Chondrocyte (in vitro differentiated cells): ENCODE measurements at regions not wholly inside any gene's neighbourhood (a gene's known extent, or its start where the extent isn't known, plus 50 kb on each side); places are given as distances from the start of the nearest gene placed in this dataset.

Experiments used
- DNase-seq: peaks from one replicate; pipeline ENCODE4 v3.0.0; 2021; ENCODE audit warnings: mixed read lengths, low spot score
- H3K27ac Mint-ChIP-seq: one replicate; pipeline ENCODE4 v1.8.0; 2021; ENCODE audit warnings: mild to moderate bottlenecking, moderate library complexity, mixed read lengths; ENCODE audit not compliant: unreplicated experiment
- H3K27me3 Mint-ChIP-seq: 2 replicates; pipeline ENCODE4 v1.8.0; 2021; ENCODE audit warnings: low read depth, mixed read lengths
- H3K36me3 Mint-ChIP-seq: 2 replicates; pipeline ENCODE4 v1.8.0; 2021; ENCODE audit warnings: low read depth, mixed read lengths
- H3K4me1 Mint-ChIP-seq: 2 replicates; pipeline ENCODE4 v1.8.0; 2021; ENCODE audit warnings: low read depth, mild to moderate bottlenecking, mixed read lengths
- H3K4me3 Mint-ChIP-seq: one replicate; pipeline ENCODE4 v1.8.0; 2021; ENCODE audit warnings: mild to moderate bottlenecking, moderate library complexity, mixed read lengths; ENCODE audit not compliant: unreplicated experiment
- H3K9me3 Mint-ChIP-seq: 2 replicates; pipeline ENCODE4 v1.8.0; 2021; ENCODE audit warnings: low read depth, mixed read lengths
- CTCF ChIP-seq: fragments of 200-600 bp; sonication (generic); IDR thresholded peaks from 2 replicates; pipeline ENCODE4 v1.5.0; 2021; ENCODE audit warnings: antibody characterized with exemption, mild to moderate bottlenecking, moderate library complexity

- no peak for TF ChIP-seq CTCF
- Mint-ChIP-seq H3K4me1 (no peaks in the 10 kb centered on the region), H3K27me3 (peaks cover 2% of the 10 kb centered on the region), H3K27ac (no peak overlapping the region), H3K36me3 (no peaks in the 10 kb centered on the region), H3K9me3 (peaks cover 18% of the 10 kb centered on the region), H3K4me3 (no peak overlapping the region)
- DNase-seq, result no peak
Measured at GRCh38 chr4:29853833-29854232, 866.3 kb upstream of the PCDH7 start.

GRCh38 chr4:29861307-29861706 lies 858.9 kb upstream of the PCDH7 start:
- Mint-ChIP-seq H3K9me3 (peaks cover 47% of the 10 kb centered on the region), H3K4me3 (no peak overlapping the region), H3K27me3 (no peaks in the 10 kb centered on the region), H3K4me1 (no peaks in the 10 kb centered on the region), H3K36me3 (peaks cover 2% of the 10 kb centered on the region), H3K27ac (no peak overlapping the region)
- DNase-seq, result no peak
- no peak for TF ChIP-seq CTCF

- Mint-ChIP-seq H3K27me3 (no peaks in the 10 kb centered on the region), H3K36me3 (no peaks in the 10 kb centered on the region)
Measured at GRCh38 chr4:29867412-29867811, 852.8 kb upstream of the PCDH7 start.

GRCh38 chr4:29900336-29900735 lies 819.8 kb upstream of the PCDH7 start:
- Mint-ChIP-seq H3K4me1 (peaks cover 2% of the 10 kb centered on the region), H3K9me3 (no peaks in the 10 kb centered on the region), H3K36me3 (no peaks in the 10 kb centered on the region), H3K4me3 (no peak overlapping the region), H3K27me3 (no peaks in the 10 kb centered on the region), H3K27ac (no peak overlapping the region)
- no peak for DNase-seq
- TF ChIP-seq CTCF, result no peak

More at GRCh38 chr4:29867412-29867811, 852.8 kb upstream of the PCDH7 start:
- Mint-ChIP-seq H3K4me1 (no peaks in the 10 kb centered on the region), H3K4me3 (no peak overlapping the region), H3K9me3 (peaks cover 36% of the 10 kb centered on the region), H3K27ac (no peak overlapping the region)
- TF ChIP-seq CTCF, result peak; percentile 16
- no peak for DNase-seq

- Mint-ChIP-seq H3K27ac (no peak overlapping the region), H3K4me3 (no peak overlapping the region), H3K36me3 (no peaks in the 10 kb centered on the region), H3K4me1 (peaks cover 6% of the 10 kb centered on the region), H3K9me3 (peaks cover 14% of the 10 kb centered on the region), H3K27me3 (no peaks in the 10 kb centered on the region)
- DNase-seq, result no peak
- no peak for TF ChIP-seq CTCF
Measured at GRCh38 chr4:29908276-29908675, 811.9 kb upstream of the PCDH7 start.
